Mucosa of rectum (tissue), 2 donors: ENCODE measurements at regions not wholly inside any gene's neighbourhood (a gene's known extent, or its start where the extent isn't known, plus 50 kb on each side); places are given as distances from the start of the nearest gene placed in this dataset.

Experiments used
- H3K27ac ChIP-seq, 2 donors: one replicate each; pipeline ENCODE4 v1.7.0; 2013; ENCODE audit warnings: inconsistent platforms in 2 of 2, low read depth in 2 of 2, low read length in 2 of 2
- H3K27me3 ChIP-seq, 2 donors: one replicate each; pipeline ENCODE4 v1.7.0; 2013; ENCODE audit warnings: low read length in 2 of 2; ENCODE audit not compliant: control insufficient read depth in 2 of 2, insufficient read depth in 2 of 2
- H3K36me3 ChIP-seq, 2 donors: one replicate each; pipeline ENCODE4 v1.7.0; 2013; ENCODE audit warnings: low read length in 2 of 2; ENCODE audit not compliant: control insufficient read depth in 2 of 2, insufficient read depth in 2 of 2
- H3K4me1 ChIP-seq, 2 donors: one replicate each; pipeline ENCODE4 v1.7.0; 2013; ENCODE audit warnings: low read length in 2 of 2, mild to moderate bottlenecking in 1 of 2; ENCODE audit not compliant: control insufficient read depth in 2 of 2, insufficient read depth in 2 of 2
- H3K4me3 ChIP-seq, 2 donors: one replicate each; pipeline ENCODE4 v1.7.0; 2013; ENCODE audit warnings: low read length in 2 of 2
- H3K9ac ChIP-seq, 2 donors: one replicate each; pipeline ENCODE4 v1.7.0; 2013; ENCODE audit warnings: low read length in 2 of 2, low read depth in 1 of 2, mild to moderate bottlenecking in 1 of 2
- H3K9me3 ChIP-seq, 2 donors: one replicate each; pipeline ENCODE4 v1.7.0; 2013; ENCODE audit warnings: low read length in 2 of 2; ENCODE audit not compliant: control insufficient read depth in 2 of 2
- donor health status: healthy.
- donor health status: Normal muscosa, but diverticular disease.

DNA sequence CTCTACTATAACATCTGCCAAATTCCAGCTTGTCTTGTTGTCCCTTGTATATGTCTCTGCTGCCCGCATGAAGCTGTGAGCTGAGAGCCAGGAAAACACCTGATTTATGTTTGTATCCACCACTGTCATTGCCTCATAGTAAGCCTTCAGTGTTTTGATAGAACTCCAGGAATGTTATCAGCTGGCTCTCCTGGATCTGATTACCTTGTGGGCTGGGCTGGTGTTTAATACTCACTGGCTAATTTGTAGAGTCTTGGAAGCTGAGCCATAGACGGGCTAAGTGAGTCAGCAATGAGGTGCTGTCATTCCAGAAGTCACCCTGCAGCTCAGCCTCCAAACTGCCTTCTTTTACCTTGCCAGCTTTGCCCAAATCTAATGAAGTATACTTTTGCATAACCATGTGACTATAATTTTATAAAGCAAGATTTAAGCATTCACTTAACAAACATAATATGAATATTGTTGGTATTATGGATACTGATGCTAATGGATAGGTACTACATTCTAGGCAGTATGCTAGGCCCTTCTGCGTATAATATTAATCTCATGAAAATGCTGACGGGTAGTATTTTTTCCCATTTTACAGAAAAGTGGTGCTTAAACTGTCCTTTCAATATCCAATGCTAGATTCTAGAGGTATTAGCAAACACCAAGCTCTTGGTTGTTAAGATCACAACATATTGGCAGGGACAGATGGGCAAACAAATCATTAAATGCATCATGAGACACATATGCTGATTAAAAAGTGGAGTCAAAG lies 62.7 kb upstream of the GATA6 start:
- Histone ChIP-seq H3K4me1 (peaks cover 16 to 35% of the 10 kb centered on the region in 2 donors), H3K9me3 (no peaks in the 10 kb centered on the region), H3K4me3 (no peak overlapping the region), H3K36me3 (no peaks in the 10 kb centered on the region), H3K9ac (no peak overlapping the region), H3K27ac (no peak overlapping the region), H3K27me3 (no peaks in the 10 kb centered on the region)

DNA sequence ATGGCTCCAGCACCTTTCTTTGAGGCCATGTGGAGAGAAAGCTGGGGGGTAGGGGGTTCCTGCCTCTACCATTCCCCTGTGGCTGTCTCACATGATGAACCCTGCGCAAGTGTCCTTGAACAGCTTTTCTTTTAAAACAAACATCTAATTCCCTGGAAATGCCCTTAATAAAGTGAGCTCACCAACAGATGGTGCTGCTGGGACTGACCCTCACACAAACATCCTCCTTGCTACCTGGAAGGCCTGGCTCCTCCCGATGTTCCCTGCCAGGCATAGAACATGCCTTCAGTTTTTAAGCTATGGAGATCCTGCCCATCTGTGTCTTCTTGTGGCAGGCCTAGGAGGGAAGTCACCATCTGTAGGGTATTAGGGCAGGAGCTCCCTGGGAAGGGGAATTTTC lies 60.7 kb upstream of the GATA6 start:
- H3K9ac ChIP-seq = no peak overlapping the region
- H3K4me1 ChIP-seq = peaks cover 13 to 28% of the 10 kb centered on the region in 2 donors
- no peaks in the 10 kb centered on the region for H3K27me3 ChIP-seq
- no peaks in the 10 kb centered on the region for H3K9me3 ChIP-seq
- H3K4me3 ChIP-seq = no peak overlapping the region
- no peak overlapping the region for H3K27ac ChIP-seq
- no peaks in the 10 kb centered on the region for H3K36me3 ChIP-seq

DNA sequence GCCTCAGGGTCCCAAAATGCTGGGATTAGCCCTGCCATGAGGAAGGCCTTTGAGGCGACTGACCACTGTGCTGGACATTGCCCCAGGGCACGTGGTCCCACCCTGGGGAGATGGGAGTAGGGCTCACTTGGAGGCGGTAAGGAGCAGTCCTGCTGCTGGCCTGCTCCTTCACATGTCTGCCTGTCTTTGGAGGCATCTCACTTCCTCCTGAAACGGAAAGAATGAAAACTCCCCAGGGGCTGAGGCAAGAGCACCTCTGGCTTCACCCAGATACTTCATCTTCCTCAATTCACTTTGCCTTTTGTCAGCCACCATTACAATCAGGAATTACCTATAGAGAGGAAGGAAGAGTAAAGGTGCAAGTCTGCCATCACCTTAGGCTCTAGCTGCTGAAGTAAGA lies 59.9 kb upstream of the GATA6 start:
- H3K9ac ChIP-seq = no peak overlapping the region
- H3K27ac ChIP-seq = no peak overlapping the region
- no peaks in the 10 kb centered on the region for H3K36me3 ChIP-seq
- no peaks in the 10 kb centered on the region for H3K9me3 ChIP-seq
- no peaks in the 10 kb centered on the region for H3K27me3 ChIP-seq
- H3K4me3 ChIP-seq = no peak overlapping the region
- peaks cover 16 to 31% of the 10 kb centered on the region in 2 donors for H3K4me1 ChIP-seq

- no peak overlapping the region for H3K9ac ChIP-seq
- H3K27me3 ChIP-seq = no peaks in the 10 kb centered on the region
- H3K9me3 ChIP-seq = no peaks in the 10 kb centered on the region
- no peak overlapping the region for H3K4me3 ChIP-seq
- peaks cover 16 to 33% of the 10 kb centered on the region in 2 donors for H3K4me1 ChIP-seq
- H3K36me3 ChIP-seq = no peaks in the 10 kb centered on the region
- H3K27ac ChIP-seq = no peak overlapping the region
Measured at GRCh38 chr18:22110461-22110924, 58.9 kb upstream of the GATA6 start.

DNA sequence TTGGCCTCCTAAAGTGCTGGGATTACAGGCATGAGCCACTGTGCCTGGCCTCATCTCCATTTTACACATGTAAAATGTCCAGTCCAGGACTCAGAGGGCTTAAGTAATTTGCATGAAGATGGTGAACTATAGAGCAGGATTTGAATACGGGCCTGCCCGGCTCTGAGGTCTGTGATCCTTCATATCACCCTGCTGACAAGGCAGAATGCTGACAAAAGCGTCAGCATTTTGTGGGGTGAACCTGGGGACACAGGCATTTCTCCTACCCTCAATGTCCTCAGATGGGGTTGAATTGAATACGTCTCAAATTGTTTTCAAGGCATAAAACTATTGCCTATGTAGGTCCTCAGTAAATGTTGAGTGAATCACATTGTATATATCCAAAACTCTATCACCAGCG lies 57.2 kb upstream of the GATA6 start:
- no peak overlapping the region for H3K4me3 ChIP-seq
- H3K9ac ChIP-seq = no peak overlapping the region
- H3K4me1 ChIP-seq = peaks cover 16 to 27% of the 10 kb centered on the region in 2 donors
- H3K27ac ChIP-seq = no peak overlapping the region
- H3K9me3 ChIP-seq = no peaks in the 10 kb centered on the region
- H3K27me3 ChIP-seq = no peaks in the 10 kb centered on the region
- no peaks in the 10 kb centered on the region for H3K36me3 ChIP-seq

DNA sequence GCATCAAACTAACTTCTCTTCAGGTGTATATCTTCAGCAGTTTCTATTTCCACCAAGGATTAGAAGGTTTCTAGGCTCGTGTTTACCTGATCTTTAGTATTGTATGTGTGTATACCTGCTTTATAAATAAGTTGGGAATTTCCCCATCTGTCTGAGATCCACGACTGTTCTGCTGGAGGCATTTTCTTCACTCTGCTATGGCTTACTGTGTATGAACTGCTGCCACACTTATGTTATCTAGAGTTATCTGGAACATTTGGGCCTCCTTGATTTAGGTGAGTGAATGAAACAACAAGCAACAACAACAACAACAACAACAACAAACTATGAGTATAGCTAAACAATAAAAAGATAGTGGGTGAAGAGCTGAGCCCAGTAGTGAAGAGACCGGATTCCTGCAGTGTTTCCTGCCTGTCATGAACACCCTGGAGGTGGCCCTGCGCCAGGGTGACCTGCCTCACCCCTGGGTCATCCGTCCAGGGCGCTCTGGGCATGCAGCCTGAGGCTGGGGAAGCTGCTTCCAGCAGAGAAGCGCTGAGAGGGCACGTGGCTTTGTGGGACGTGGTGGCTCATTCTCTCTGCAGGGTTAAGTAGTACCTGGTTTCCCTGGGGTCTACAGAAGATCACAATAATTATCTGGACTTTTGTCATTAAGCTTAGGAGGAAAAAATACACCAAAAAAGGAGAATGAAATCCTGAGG lies 56.1 kb upstream of the GATA6 start:
- Histone ChIP-seq H3K4me3 (no peak overlapping the region), H3K9ac (no peak overlapping the region), H3K4me1 (peaks cover 16 to 27% of the 10 kb centered on the region in 2 donors), H3K36me3 (no peaks in the 10 kb centered on the region), H3K9me3 (no peaks in the 10 kb centered on the region), H3K27me3 (no peaks in the 10 kb centered on the region), H3K27ac (no peak overlapping the region)

DNA sequence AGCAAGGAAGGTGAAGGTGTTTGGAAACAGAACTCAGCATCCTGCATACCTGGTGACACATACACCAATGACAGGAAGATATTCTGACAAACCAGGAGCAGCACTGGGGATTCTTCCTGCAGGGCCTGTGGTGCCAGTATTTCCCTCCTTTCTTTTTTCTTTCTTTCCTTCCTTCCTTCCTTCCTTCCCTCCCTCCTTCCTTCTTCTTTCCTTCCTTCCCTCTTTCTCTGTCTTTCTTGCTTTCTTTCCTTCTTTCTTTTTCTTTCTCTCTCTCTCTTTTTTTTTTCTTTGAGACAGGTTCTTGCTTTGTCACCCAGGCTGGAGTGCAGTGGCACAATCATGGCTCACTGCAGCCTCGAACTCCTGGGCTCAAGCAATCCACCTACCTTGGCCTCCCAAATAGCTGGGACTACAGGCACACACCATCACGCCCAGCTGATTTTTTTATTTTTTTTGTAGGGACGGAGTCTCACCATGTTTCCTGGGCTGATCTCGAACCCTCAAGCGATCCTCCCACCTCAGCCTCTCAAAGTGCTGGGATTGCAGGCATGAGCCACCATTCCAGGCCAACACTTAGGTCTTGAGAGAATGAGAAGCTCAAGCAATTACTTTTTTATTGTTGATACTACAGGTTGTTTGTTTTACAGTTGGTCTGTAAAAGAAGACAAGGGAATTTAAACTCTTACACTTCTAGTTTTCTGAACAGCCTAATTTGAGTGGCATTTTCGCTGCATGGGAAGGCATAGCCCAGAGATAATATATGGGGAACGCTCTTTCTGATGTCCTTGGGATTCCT lies 54.7 kb upstream of the GATA6 start:
- peak overlapping the region; percentile 60 to 63 for H3K27ac ChIP-seq
- no peaks in the 10 kb centered on the region for H3K27me3 ChIP-seq
- no peaks in the 10 kb centered on the region for H3K9me3 ChIP-seq
- H3K36me3 ChIP-seq = no peaks in the 10 kb centered on the region
- H3K4me3 ChIP-seq = peak overlapping the region in 1 of 2 donors; percentile 33
- H3K9ac ChIP-seq = no peak overlapping the region
- H3K4me1 ChIP-seq = peaks cover 13 to 27% of the 10 kb centered on the region in 2 donors

- Histone ChIP-seq H3K27ac (peak overlapping the region; percentile 60 to 63), H3K9ac (peak overlapping the region in 1 of 2 donors; percentile 7)
Measured at GRCh38 chr18:22115573-22115972, 53.8 kb upstream of the GATA6 start.

More at GRCh38 chr18:22115573-22115972, 53.8 kb upstream of the GATA6 start:
- peaks cover 12 to 21% of the 10 kb centered on the region in 2 donors for H3K4me1 ChIP-seq
- no peaks in the 10 kb centered on the region for H3K36me3 ChIP-seq
- peak overlapping the region; percentile 33 to 34 for H3K4me3 ChIP-seq
- H3K27me3 ChIP-seq = no peaks in the 10 kb centered on the region
- H3K9me3 ChIP-seq = no peaks in the 10 kb centered on the region
